IMR-90 (cell line): ENCODE measurements at regions not wholly inside any gene's neighbourhood (a gene's known extent, or its start where the extent isn't known, plus 50 kb on each side); places are given as distances from the start of the nearest gene placed in this dataset.

Experiments
- ATAC-seq: fragments of 200-7000 bp; cut with Tn5 transposase; 2 replicates; pipeline ENCODE4 v1.9.1; 2020; ENCODE audit warnings: low read depth, mild to moderate bottlenecking, moderate library complexity
- BruUV-seq: library from RNA; stranded (reverse); fragments of 400-500 nt; replicated peaks from 2 replicates; lab custom pipeline; 2021; lab: Mats Ljungman, UMichigan
- CTCF ChIA-PET: fragments of 300-600 bp; formaldehyde crosslinking; extraction: SDS; loops from one replicate; lab custom pipeline; 2021; ENCODE audit warnings: antibody characterized with exemption; lab: Yijun Ruan, JAX
- POLR2A ChIA-PET: fragments of 300-600 bp; sonication (Branson Sonifier 250); formaldehyde crosslinking; loops from one replicate; lab custom pipeline; 2022; ENCODE audit warnings: antibody characterized with exemption; ENCODE audit not compliant: unreplicated experiment; lab: Charles Lee
- DNase-seq: peaks from one replicate; pipeline ENCODE4 v3.0.0; 2013
- H2AFZ ChIP-seq: replicated peaks from 2 replicates; pipeline ENCODE3; 2013; ENCODE audit warnings: low read length, mild to moderate bottlenecking; ENCODE audit not compliant: poor library complexity
- H2AK5ac ChIP-seq: 2 replicates; pipeline ENCODE4 v1.6.1; 2013; ENCODE audit warnings: low read depth, low read length, inconsistent platforms
- H2AK9ac ChIP-seq: replicated peaks from 2 replicates; pipeline ENCODE3; 2013; ENCODE audit warnings: mild to moderate bottlenecking, low read depth, low read length, moderate library complexity; ENCODE audit not compliant: poor library complexity
- H2BK120ac ChIP-seq: 2 replicates; pipeline ENCODE4 v1.6.1; 2013; ENCODE audit warnings: low read depth, low read length, inconsistent platforms
- H2BK15ac ChIP-seq: 3 replicates; pipeline ENCODE4 v1.6.1; 2013; ENCODE audit warnings: low read depth, low read length, inconsistent platforms
- H2BK20ac ChIP-seq: 2 replicates; pipeline ENCODE4 v1.6.1; 2013; ENCODE audit warnings: low read depth, mild to moderate bottlenecking, inconsistent platforms, low read length, moderate library complexity
- H2BK5ac ChIP-seq: 2 replicates; pipeline ENCODE4 v1.6.1; 2013; ENCODE audit warnings: mild to moderate bottlenecking, low read depth, low read length, inconsistent platforms; ENCODE audit not compliant: poor library complexity, severe bottlenecking
- H3K14ac ChIP-seq: replicated peaks from 2 replicates; pipeline ENCODE4 v1.6.1; 2013; ENCODE audit warnings: low read depth, low read length, inconsistent platforms
- H3K18ac ChIP-seq: 2 replicates; pipeline ENCODE4 v1.6.1; 2013; ENCODE audit warnings: low read depth, low read length, control low read depth
- H3K23ac ChIP-seq: 2 replicates; pipeline ENCODE4 v1.6.1; 2013; ENCODE audit warnings: low read depth, low read length, inconsistent platforms
- H3K27ac ChIP-seq: 2 replicates; pipeline ENCODE4 v1.5.1; 2013; ENCODE audit warnings: mild to moderate bottlenecking, control low read depth, low read length; ENCODE audit not compliant: insufficient read depth
- H3K27me3 ChIP-seq: 2 replicates; pipeline ENCODE4 v1.6.1; 2013; ENCODE audit warnings: low read length; ENCODE audit not compliant: control insufficient read depth, insufficient read depth
- H3K36me3 ChIP-seq: 2 replicates; pipeline ENCODE4 v1.6.1; 2013; ENCODE audit warnings: low read length, mixed read lengths; ENCODE audit not compliant: control insufficient read depth, insufficient read depth
- H3K4ac ChIP-seq: 2 replicates; pipeline ENCODE4 v1.6.1; 2013; ENCODE audit warnings: low read depth, low read length, inconsistent platforms
- H3K4me1 ChIP-seq: 2 replicates; pipeline ENCODE4 v1.6.1; 2013; ENCODE audit warnings: low read length, mixed read lengths; ENCODE audit not compliant: control insufficient read depth, insufficient read depth
- H3K4me2 ChIP-seq: 2 replicates; pipeline ENCODE4 v1.6.1; 2013; ENCODE audit warnings: low read depth, mild to moderate bottlenecking, control low read depth, low read length, moderate library complexity
- H3K4me3 ChIP-seq: 2 replicates; pipeline ENCODE4 v1.5.1; 2013; ENCODE audit warnings: low read depth, mild to moderate bottlenecking, control low read depth, low read length, moderate library complexity; ENCODE audit not compliant: insufficient read depth
- H3K56ac ChIP-seq: 2 replicates; pipeline ENCODE4 v1.6.1; 2013; ENCODE audit warnings: low read length, inconsistent platforms; ENCODE audit not compliant: insufficient read depth; ENCODE audit errors: extremely low read depth
- H3K79me1 ChIP-seq, 2 experiments: 2 replicates each; pipeline ENCODE4 v1.6.1; 2013; ENCODE audit warnings: low read length in 2 of 2, inconsistent platforms in 1 of 2, low read depth in 1 of 2
- H3K9ac ChIP-seq: 2 replicates; pipeline ENCODE4 v1.6.1; 2013; ENCODE audit warnings: low read depth, low read length, control low read depth
- H3K9me1 ChIP-seq: 2 replicates; pipeline ENCODE4 v1.6.1; 2013; ENCODE audit warnings: low read length, inconsistent platforms; ENCODE audit not compliant: insufficient read depth
- H3K9me3 ChIP-seq: 2 replicates; pipeline ENCODE4 v1.6.1; 2013; ENCODE audit warnings: low read length; ENCODE audit not compliant: control insufficient read depth, insufficient read depth
- H4K20me1 ChIP-seq: 2 replicates; pipeline ENCODE4 v1.6.1; 2013; ENCODE audit warnings: low read length, inconsistent platforms; ENCODE audit not compliant: insufficient read depth
- H4K5ac ChIP-seq: 2 replicates; pipeline ENCODE4 v1.6.1; 2013; ENCODE audit warnings: mild to moderate bottlenecking, low read depth, low read length, control low read depth
- H4K8ac ChIP-seq, 2 experiments: 2 replicates each; pipeline ENCODE4 v1.6.1; 2013; ENCODE audit warnings: low read depth in 2 of 2, low read length in 2 of 2, control low read depth in 1 of 2, inconsistent platforms in 1 of 2
- H4K91ac ChIP-seq: 2 replicates; pipeline ENCODE4 v1.6.1; 2013; ENCODE audit warnings: low read depth, low read length, inconsistent platforms; ENCODE audit not compliant: insufficient read depth
- BHLHE40 ChIP-seq: fragments of 150-350 bp; IDR thresholded peaks from 2 replicates; pipeline ENCODE4 v1.6.1; 2016; ENCODE audit warnings: mild to moderate bottlenecking, low read depth, low read length
- CEBPB ChIP-seq: IDR thresholded peaks from 2 replicates; pipeline ENCODE4 v1.6.1; 2012; ENCODE audit warnings: low read depth, low read length, improper control_type of control experiment
- CHD1 ChIP-seq: IDR thresholded peaks from 2 replicates; pipeline ENCODE4 v1.6.1; 2012; ENCODE audit warnings: low read depth, low read length, improper control_type of control experiment
- CTCF ChIP-seq: conservative IDR thresholded peaks from 2 replicates; pipeline ENCODE4 v1.5.1; 2012; ENCODE audit warnings: mild to moderate bottlenecking, low read depth, low read length, improper control_type of control experiment
- ELK1 ChIP-seq: fragments of 150-350 bp; IDR thresholded peaks from 2 replicates; pipeline ENCODE4 v1.6.1; 2016; ENCODE audit warnings: low read depth, mild to moderate bottlenecking, low read length, moderate library complexity, borderline replicate concordance
- FOS ChIP-seq: fragments of 150-350 bp; IDR thresholded peaks from 2 replicates; pipeline ENCODE4 v1.6.1; 2016; ENCODE audit warnings: low read depth, low read length
- MAFK ChIP-seq: IDR thresholded peaks from 2 replicates; pipeline ENCODE4 v1.6.1; 2012; ENCODE audit warnings: low read depth, low read length, improper control_type of control experiment
- MAZ ChIP-seq: IDR thresholded peaks from 2 replicates; pipeline ENCODE4 v1.6.1; 2012; ENCODE audit warnings: low read depth, mild to moderate bottlenecking, low read length, improper control_type of control experiment, moderate library complexity, borderline replicate concordance
- MXI1 ChIP-seq: IDR thresholded peaks from 2 replicates; pipeline ENCODE4 v1.6.1; 2012; ENCODE audit warnings: low read depth, mild to moderate bottlenecking, low read length, moderate library complexity, borderline replicate concordance
- NFE2L2 ChIP-seq: fragments of 150-350 bp; IDR thresholded peaks from 2 replicates; pipeline ENCODE4 v1.6.1; 2016; ENCODE audit warnings: low read depth, mild to moderate bottlenecking, low read length
- POLR2A ChIP-seq: IDR thresholded peaks from 2 replicates; pipeline ENCODE4 v1.6.1; 2012; ENCODE audit warnings: mild to moderate bottlenecking, low read depth, low read length
- RAD21 ChIP-seq: IDR thresholded peaks from 2 replicates; pipeline ENCODE4 v1.6.1; 2012; ENCODE audit warnings: low read length, improper control_type of control experiment
- RCOR1 ChIP-seq: IDR thresholded peaks from 2 replicates; pipeline ENCODE4 v1.6.1; 2012; ENCODE audit warnings: mild to moderate bottlenecking, low read length, improper control_type of control experiment; ENCODE audit not compliant: insufficient replicate concordance
- RFX5 ChIP-seq: IDR thresholded peaks from 2 replicates; pipeline ENCODE4 v1.8.0; 2012; ENCODE audit warnings: low read depth, mild to moderate bottlenecking, low read length, moderate library complexity
- SMC3 ChIP-seq: fragments of 150-350 bp; IDR thresholded peaks from 2 replicates; pipeline ENCODE4 v1.6.1; 2016; ENCODE audit warnings: low read depth, mild to moderate bottlenecking, antibody characterized with exemption, low read length, moderate library complexity
- USF2 ChIP-seq: fragments of 150-350 bp; IDR thresholded peaks from 2 replicates; pipeline ENCODE4 v1.6.1; 2017; ENCODE audit warnings: mild to moderate bottlenecking, antibody characterized with exemption, low read length, low read depth
- WGBS, 2 experiments: methylation state at CpG; one replicate each; pipeline versions ENCODE4 v1.1.5 to v1.1.7; 2013; ENCODE audit warnings: missing lambda C conversion rate in 2 of 2; ENCODE audit not compliant: insufficient read length in 1 of 2; ENCODE audit errors: extremely low coverage in 2 of 2; 5-methylcytosine and 5-hydroxymethylcytosine counted together
- dilution Hi-C: fragments of 300-500 bp; cut with HindIII; formaldehyde crosslinking; loops from one replicate; pipeline ENCODE4 v1.14.3; 2018; ENCODE audit warnings: low sequenced_read_pairs; ENCODE audit not compliant: unreplicated experiment
- in situ Hi-C: fragments of 300-500 bp; cut with MboI; formaldehyde crosslinking; loops from 3 replicates; pipeline ENCODE4 v1.14.3; 2019; ENCODE audit warnings: low sequenced_read_pairs, inconsistent platforms, mixed read lengths
- intact Hi-C: fragments of 100-400 bp; cut with micrococcal nuclease; formaldehyde crosslinking; loops from 2 replicates; pipeline ENCODE4 v1.10.0; 2022

GRCh38 chr6:121544691-121545090 is 109.2 kb downstream of the GJA1 start:
- dilution Hi-C loops: no loop called here
- Histone ChIP-seq H2AK5ac (0 out of 2 replicates have a peak overlapping the region, but pooled peaks have one; percentile 50), H3K56ac (no peak overlapping the region), H3K27me3 (no peaks in the 10 kb centered on the region), H2BK5ac (no peak overlapping the region), H2BK120ac (no peak overlapping the region), H3K14ac (no peak overlapping the region), H3K9ac (no peak overlapping the region), H4K20me1 (no peaks in the 10 kb centered on the region), H4K91ac (no peak overlapping the region), H3K4ac (peak overlapping the region; percentile 59), H3K27ac (no peak overlapping the region), H4K8ac (no peak overlapping the region), H3K79me1 (no peaks in the 10 kb centered on the region), H3K9me3 (no peaks in the 10 kb centered on the region), H2AFZ (no peak overlapping the region), H3K4me1 (peaks cover 2% of the 10 kb centered on the region; the same call in 1 of the 2 replicates), H3K9me1 (no peaks in the 10 kb centered on the region), H2AK9ac (no peak overlapping the region), H3K23ac (no peak overlapping the region), H4K5ac (no peak overlapping the region), H2BK15ac (peak overlapping the region; percentile 53; the same call in 1 of the 3 replicates), H3K4me2 (no peak overlapping the region), H3K18ac (no peak overlapping the region), H3K4me3 (no peak overlapping the region), H3K36me3 (no peaks in the 10 kb centered on the region), H2BK20ac (no peak overlapping the region)
- ChIA-PET CTCF (no interaction called here), POLR2A (no interaction called here)
- in situ Hi-C loops: no loop called here
- ATAC-seq (no peak), DNase-seq (no peak)
- TF ChIP-seq CEBPB (no peak), BHLHE40 (no peak), POLR2A (no peak), MAFK (no peak), RCOR1 (no peak), USF2 (no peak), MXI1 (no peak), FOS (no peak), RAD21 (no peak), ELK1 (no peak), CTCF (no peak), CHD1 (no peak), SMC3 (no peak), NFE2L2 (no peak), RFX5 (no peak), MAZ (no peak)
- no TSS peak for BruUV-seq
- no CpG with 5 or more reads among the region's 4 CpGs for WGBS, 2 experiments
- intact Hi-C loops: no loop called here
